Activated naive CD4-positive, alpha-beta T cell treated with Interleukin-2 at 50 U/mL for 16 hours (primary cell): ENCODE measurements at regions not wholly inside any gene's neighbourhood (a gene's known extent, or its start where the extent isn't known, plus 50 kb on each side); places are given as distances from the start of the nearest gene placed in this dataset.
"Not testable (repeated sequence)": the region's sequence is repeated elsewhere in the genome, so short reads cannot be mapped to it uniquely, and the experiment has no call there.

ENCODE experiments used
- DNase-seq: peaks from one replicate; pipeline ENCODE4 v3.0.0-alpha.2; 2020

DNA sequence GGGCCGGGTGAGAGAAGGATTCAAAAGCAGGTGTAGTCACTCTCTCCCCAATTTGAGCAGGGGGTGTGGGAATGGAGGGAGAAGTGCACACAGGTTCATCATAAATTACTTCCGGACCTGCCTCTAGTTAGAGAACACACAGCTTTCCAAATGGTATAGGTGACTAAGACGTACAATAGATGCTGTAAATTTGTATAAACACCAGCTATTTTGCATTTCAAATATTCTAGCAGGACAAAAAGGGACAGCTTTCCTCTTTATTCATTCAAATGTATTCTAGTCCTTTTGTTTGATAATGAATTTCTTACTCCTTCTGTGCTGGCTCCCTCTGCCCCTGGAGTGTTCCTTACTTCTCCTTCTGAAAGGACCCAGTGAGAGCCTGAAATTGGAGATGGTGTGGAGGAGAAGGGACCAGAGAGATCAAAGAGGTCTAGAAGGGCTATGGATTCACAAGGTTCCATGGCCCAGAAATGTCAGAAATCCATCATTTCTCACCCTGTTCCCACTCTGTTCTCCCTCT, 53.2 kb upstream of the SH3BP4 start:
- DNase-seq: no peak

- not testable (repeated sequence) for DNase-seq
These were observed 63.4 kb upstream of the SH3BP4 start for GRCh38 chr2:234888442-234888841.

- no peak for DNase-seq
These were observed 64.6 kb upstream of the SH3BP4 start for GRCh38 chr2:234887195-234887594.

GRCh38 chr2:234885886-234886285, 65.9 kb upstream of the SH3BP4 start:
- DNase-seq: no peak

- no peak for DNase-seq
These were observed 66.7 kb upstream of the SH3BP4 start for GRCh38 chr2:234885118-234885517.

DNA sequence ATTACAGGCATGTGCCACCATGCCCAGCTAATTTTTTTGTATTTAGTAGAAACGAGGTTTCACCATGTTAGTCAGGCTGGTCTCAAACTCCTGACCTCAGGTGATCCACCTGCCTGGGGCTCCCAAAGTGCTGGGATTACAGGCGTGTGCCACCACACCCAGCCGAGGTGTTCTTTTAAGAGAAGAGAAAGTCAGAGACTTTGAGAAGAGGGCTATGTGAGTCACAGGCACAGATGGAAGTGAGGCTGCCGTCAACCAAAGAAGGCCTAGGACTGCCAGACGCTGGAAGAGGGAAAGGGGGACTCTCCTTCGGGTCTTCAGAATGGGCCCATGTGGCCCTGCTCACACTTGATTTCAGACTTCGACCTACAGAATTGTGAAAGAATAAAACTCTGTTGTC, 67.2 kb upstream of the SH3BP4 start:
- no peak for DNase-seq

DNA sequence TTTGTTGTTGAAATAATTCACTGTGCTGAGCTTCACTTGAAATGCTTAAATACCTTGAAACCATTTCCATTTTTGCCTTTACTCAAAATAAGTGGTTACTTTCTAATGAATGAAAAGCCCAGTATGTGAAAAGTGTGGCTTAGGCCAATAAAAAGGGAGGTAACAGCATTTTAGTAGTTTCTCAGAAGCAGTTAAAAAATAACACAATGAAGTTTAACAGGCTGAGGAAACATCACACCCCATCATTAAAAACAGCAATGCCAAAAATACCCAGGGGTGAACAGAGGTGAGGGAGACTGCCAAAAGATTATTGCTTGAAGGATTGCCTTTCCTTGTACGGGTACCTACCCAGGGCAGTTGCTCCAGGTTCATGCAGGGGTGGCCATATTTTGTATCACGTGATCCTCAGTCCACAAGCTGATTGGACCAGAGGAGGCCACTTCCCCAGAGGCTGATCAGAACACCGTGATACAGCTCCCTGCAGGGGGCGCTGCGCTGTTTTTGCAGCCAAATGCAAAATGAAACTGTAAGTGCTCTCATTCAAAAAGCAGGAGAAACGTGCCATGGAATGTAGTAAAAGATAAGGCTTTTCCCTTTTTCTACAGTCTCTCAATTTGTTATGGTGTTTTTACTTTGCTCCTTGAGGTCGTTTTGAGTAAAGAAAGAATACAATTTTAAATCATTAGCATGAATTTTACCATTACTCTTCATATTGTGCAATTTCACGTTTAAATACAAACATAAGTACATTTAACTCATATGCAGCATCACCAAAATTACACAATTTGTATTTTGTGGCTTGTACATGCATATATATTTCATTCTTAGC, 70.2 kb upstream of the SH3BP4 start:
- peak; percentile 36 for DNase-seq

- no peak for DNase-seq
These were observed 71.1 kb upstream of the SH3BP4 start for GRCh38 chr2:234880551-234881211.

- DNase-seq: no peak
These were observed 72.0 kb upstream of the SH3BP4 start for GRCh38 chr2:234879671-234880455.

DNA sequence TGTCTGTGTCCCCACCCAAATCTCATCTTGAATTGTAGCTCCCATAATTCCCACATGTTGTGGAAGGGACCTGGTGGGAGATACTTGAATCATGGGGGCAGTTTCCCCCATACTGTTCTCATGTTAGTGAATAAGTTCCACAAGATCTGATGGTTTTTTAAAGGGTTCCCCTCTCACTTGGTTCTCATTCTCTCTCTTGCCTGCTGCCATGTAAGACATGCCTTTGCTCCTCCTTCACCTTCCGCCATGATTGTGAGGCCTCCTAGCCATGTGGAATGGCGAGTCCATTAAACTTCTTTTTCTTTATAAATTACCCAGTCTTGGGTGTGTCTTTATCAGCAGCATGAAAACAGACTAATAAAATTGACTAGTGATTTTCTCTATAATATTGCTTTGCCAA, 75.2 kb upstream of the SH3BP4 start:
- DNase-seq: not testable (repeated sequence)

DNA sequence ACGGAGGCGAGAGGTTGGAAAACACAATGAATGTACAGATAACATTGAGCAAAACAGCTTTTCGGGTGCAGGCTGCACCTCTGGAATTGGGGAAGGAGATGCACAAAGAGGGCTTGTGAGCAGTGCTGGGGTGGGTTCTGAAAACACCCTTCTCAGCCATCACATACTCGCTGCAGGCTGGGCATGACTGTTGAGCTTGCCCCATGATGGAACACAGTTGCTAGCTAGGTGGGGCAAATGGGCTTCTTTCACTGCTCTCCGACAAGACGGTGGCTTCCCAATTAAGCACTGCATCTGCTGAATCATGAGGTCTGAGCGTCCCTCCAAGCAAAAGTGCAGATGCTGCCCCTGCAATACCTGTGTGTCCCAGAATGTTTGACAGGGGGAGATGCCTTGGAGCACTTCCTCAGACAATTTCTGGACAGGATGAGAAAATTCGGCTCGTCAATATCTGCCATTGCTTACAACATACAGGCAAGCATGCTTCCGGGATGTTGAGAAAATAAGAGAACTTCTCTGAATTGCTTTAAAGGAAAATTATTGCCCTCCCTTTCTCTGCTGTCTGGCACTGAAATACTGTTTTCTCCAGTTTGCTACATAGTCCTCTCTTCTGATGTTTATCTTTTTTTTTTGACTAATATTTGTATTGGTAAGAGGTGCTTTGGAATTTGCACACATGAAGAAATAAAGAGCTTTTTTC, 77.3 kb upstream of the SH3BP4 start:
- no peak for DNase-seq

DNA sequence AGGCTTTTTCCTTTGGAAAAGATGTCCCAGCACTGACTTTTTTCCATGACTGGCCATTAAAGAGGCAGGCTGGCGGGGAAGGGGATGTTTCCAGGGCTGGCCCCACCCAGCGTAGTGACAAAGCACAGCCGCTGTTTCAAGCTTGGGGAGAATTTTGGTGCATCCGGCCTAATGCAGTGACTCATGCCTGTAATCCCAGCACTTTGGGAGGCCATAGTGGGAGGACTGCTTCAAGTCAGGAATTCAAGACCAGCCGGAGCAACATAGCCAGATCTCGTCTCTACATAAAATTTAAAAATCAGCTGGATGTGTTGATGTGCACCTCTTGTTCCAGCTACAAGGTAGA, 78.0 kb upstream of the SH3BP4 start:
- DNase-seq: no peak

DNA sequence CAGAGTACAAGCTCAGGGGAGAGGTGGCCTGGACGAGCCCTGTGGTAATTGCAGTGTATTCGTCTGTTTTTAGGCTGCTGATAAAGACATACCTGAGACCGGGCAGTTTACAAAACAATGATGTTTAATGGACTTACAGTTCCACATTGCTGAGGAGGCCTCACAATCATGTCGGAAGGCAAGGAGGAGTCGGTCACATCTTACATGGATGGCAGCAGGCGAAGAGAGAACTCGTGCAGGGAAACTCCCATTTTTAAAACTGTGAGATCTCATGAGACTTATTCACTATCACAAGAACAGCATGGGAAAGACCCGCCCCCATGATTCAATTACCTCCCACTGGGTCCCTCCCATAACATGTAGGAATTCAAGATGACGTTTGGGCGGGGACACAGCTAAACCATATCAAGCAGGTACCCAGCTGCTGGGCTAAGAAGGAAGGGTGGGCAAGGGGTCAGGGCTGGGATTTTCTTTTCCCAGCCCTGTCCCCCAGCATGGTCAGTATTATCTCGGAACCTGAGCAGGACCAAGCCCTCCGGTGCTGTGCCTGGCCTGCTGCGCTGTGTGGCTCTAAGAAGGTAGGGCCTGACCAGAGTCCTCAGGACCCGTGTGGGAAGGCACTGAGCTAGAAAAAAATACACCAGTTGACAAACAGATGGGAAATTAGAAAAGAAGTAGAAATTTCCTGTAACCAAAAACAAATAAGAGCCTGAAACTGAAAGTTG, 78.6 kb upstream of the SH3BP4 start:
- DNase-seq: no peak

DNA sequence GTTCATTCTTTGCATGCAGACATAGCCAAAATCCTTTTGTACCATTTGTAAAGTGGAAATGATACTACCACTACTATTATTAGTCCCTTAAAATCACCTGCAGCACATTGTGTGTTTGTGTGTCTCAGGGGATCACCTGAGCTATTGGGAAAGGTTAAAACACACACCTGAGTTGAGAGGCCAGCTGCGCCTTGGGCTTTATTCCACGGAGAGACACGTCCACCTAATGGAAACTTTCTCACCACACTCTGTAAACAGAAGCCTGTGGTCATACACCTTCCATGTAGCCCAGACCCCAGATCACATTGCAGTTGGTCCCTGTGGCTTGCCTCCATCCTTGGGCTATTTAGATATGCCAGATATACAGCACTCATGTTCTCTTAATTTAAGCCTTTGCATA, 81.8 kb upstream of the SH3BP4 start:
- DNase-seq: no peak

DNA sequence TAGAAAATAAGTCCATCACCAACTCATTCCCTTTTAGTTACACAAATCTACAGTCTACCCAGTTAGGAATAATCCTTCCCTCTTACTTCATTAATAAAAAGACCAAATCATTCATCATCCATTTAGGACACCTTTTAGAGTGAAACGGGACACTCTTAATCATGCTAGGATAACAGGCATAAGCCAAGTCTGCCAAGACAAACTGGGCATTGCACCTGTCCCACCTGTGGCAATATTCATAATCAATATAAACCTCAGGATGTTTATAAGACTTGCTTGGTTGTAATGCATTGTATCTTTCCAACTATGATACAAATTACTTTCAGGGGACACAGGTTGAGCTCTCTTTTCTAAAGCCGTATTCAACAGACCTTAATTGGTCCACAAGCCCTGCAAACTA, 82.7 kb upstream of the SH3BP4 start:
- DNase-seq: no peak

DNA sequence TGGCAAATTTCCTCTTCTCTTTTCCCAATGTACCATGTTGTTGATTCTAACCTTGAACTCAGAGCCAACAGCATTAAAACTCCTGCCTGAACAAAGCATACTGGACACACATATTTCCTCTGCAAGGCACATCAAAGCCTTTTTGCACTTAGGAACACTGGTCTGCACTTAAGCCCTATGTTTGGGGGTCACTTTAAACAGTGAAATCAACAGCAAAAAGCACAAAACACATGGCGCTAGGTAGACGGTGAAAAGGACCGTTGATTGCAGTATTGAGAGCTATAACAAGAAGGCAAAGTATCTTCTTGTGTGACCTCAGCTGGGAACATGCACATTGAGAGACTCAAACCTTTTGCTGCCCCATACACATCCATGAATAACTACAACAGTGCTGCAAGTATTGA, 83.9 kb upstream of the SH3BP4 start:
- DNase-seq: no peak

DNA sequence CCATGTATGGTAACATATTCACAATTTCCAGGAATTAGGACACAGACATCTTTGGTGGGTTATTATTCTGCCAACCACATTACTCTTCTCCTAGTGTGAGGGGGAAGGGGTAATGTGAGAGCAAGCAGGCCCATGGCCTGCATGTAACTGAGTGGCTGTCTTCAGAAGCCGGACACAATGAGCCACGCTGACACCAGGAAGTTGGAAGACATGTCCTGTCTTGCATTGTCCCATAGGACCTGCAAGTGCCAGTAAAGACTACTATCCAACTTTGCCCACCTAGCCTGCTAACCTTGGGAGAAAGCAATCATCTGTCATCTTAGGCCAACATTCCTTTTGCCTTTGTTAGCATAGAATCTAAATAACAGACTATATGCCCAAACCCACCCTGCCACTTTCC, 86.2 kb upstream of the SH3BP4 start:
- DNase-seq: no peak

DNA sequence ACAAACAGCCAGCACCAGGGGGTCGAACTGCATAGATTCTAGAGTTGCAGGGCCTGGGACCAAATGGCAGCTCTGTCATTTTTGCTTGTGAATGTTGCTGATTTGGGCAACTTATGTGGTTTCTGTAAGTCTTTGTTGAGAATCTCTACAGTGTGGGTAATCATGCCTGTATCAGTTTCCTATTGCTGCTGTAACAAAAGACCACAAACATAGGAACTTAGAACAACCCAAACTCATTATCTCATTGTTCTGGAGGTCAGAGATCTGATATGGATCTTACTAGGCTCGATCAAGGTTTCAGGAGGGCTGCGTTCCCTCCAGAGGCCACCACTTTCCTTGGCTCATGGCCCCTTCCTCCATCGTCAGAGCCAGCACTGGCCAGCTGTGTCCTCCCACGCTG, 86.8 kb upstream of the SH3BP4 start:
- no peak for DNase-seq

DNA sequence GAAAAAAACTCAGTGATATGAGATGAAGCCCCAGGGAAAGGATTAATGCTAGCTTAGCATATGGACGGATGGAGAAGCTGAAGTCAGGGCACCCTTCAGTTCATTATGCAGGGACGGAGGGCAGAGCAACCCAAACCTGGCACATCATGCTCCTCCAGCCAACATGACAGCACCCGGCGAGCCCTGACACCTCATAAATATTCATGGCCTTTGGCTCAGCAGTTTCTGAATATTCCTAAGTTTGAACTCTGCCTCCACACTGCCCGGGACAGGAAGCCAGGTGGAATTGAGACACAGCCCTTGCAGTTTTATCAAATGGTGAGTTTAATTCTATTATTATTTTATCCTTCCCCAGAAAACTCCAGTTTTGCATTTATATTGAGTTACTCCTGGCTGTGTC, 87.3 kb upstream of the SH3BP4 start:
- DNase-seq: no peak

DNA sequence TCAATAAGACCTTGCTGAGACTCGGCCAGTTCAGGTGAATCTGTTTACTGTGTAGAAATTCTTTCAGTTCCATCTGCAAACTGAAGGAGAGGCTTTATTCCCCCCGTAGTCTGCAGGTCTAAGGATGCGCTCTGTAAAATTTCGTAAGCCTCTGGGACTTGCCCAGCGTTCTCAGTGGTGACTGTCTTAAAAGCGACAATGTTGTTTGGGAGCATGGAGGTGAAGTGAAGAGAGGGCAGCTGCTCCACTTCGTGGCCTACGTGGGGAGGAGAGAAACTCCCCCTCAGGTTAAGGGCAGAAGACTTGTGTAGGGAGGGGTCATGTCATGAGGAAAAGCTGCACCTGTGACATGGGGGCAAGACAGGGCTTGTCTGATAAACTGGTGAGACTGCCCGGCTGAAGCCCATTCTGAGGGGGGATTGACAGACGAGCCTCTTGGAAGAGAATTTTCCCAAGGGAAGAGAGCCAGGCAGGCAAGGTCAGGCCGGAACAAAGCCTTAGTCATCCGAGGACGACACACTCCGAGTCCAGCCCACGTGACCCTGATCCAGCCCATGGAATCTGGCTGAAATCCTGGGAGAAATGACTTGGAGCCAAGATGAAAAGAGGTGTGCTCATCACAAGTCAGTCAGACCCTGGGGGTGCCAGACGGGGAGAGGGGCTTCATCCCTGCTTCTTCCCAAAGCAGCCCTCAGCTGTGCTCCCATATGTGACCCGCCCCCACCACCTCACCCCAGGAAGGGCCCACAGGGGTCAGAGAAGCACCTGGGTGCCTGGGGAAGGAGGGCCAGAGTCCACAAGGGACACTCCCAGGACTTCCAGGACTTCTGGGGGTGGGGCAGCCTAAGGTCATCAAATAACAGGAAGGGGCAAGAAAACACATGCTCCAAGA, 88.5 kb upstream of the SH3BP4 start:
- DNase-seq: no peak
